ENCODE measurements at regions not wholly inside any gene's neighbourhood (a gene's known extent, or its start where the extent isn't known, plus 50 kb on each side); places are given as distances from the start of the nearest gene placed in this dataset.

DNA sequence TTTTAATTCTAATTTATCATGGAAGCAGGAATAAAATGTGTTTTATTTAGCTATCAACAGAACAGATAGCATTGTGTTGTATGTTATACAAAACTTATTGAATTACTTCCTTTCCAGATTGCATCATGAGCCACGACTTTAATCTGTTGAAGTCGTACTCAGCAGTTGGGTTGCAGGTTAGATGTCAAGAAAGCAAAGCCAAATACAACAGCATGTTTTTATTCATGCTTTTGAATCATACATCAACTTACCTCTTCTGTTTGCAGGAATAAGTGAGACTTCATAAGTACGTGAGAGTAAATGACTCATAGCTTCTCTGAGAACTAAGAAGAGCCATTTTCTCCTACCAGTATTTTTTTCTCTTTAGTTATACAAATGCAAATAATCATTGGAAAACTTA lies 110.8 kb upstream of the ADGRL4 start:
- TF ChIP-seq, protein P1, sequence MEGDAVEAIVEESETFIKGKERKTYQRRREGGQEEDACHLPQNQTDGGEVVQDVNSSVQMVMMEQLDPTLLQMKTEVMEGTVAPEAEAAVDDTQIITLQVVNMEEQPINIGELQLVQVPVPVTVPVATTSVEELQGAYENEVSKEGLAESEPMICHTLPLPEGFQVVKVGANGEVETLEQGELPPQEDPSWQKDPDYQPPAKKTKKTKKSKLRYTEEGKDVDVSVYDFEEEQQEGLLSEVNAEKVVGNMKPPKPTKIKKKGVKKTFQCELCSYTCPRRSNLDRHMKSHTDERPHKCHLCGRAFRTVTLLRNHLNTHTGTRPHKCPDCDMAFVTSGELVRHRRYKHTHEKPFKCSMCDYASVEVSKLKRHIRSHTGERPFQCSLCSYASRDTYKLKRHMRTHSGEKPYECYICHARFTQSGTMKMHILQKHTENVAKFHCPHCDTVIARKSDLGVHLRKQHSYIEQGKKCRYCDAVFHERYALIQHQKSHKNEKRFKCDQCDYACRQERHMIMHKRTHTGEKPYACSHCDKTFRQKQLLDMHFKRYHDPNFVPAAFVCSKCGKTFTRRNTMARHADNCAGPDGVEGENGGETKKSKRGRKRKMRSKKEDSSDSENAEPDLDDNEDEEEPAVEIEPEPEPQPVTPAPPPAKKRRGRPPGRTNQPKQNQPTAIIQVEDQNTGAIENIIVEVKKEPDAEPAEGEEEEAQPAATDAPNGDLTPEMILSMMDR (IDR thresholded peaks at IDR 0.05; ENCODE audit: low read length): no peak
- no peak for TF ChIP-seq EZH2 (optimal IDR thresholded peaks at IDR 0.05; ENCODE audit: low read depth, low read length)
- no peak for TF ChIP-seq EZH2phosphoT487 (IDR thresholded peaks at IDR 0.05; ENCODE audit: low read length)

All from MM.1S (cell line).